WTC11 (cell line): ENCODE measurements at regions not wholly inside any gene's neighbourhood (a gene's known extent, or its start where the extent isn't known, plus 50 kb on each side); places are given as distances from the start of the nearest gene placed in this dataset.

Experiments used
- ATAC-seq: fragments of 200-7000 bp; cut with Tn5 transposase; 2 replicates; pipeline ENCODE4 v1.10.0; 2021; ENCODE audit warnings: mild to moderate bottlenecking, moderate library complexity
- CTCF ChIA-PET: fragments of 300-600 bp; sonication (Branson Sonifier 250); formaldehyde crosslinking; loops from one replicate; lab custom pipeline; 2021; ENCODE audit warnings: antibody characterized with exemption; lab: Charles Lee
- POLR2A ChIA-PET: fragments of 350-600 bp; sonication (Branson Sonifier 250); formaldehyde crosslinking; loops from one replicate; lab custom pipeline; 2021; ENCODE audit warnings: antibody characterized with exemption; lab: Charles Lee
- DNase-seq: peaks from one replicate; pipeline ENCODE4 v3.0.0; 2021; ENCODE audit warnings: low spot score
- H3K27ac Mint-ChIP-seq: 2 replicates; pipeline ENCODE4 v1.8.0; 2021; ENCODE audit warnings: mixed read lengths
- H3K27me3 Mint-ChIP-seq: 2 replicates; pipeline ENCODE4 v1.8.0; 2021; ENCODE audit warnings: low read depth, mild to moderate bottlenecking, moderate library complexity, mixed read lengths
- H3K36me3 Mint-ChIP-seq: 2 replicates; pipeline ENCODE4 v1.8.0; 2021; ENCODE audit warnings: mixed read lengths
- H3K4me1 Mint-ChIP-seq: 2 replicates; pipeline ENCODE4 v1.8.0; 2022; ENCODE audit warnings: mixed read lengths
- H3K4me3 Mint-ChIP-seq: 2 replicates; pipeline ENCODE4 v1.8.0; 2021; ENCODE audit warnings: mild to moderate bottlenecking, moderate library complexity, mixed read lengths
- H3K9me3 Mint-ChIP-seq: 2 replicates; pipeline ENCODE4 v1.8.0; 2021; ENCODE audit warnings: mixed read lengths
- ARID4B ChIP-seq: sonication (generic); formaldehyde crosslinking; IDR thresholded peaks from 2 replicates; pipeline ENCODE4 v1.8.0; 2023; ENCODE audit warnings: missing genetic modification reagents, mild to moderate bottlenecking, borderline replicate concordance
- CREB1 ChIP-seq: sonication (generic); formaldehyde crosslinking; IDR thresholded peaks from 2 replicates; pipeline ENCODE4 v1.8.0; 2023; ENCODE audit warnings: mild to moderate bottlenecking, missing genetic modification reagents
- ELF4 ChIP-seq: sonication (generic); formaldehyde crosslinking; IDR thresholded peaks from 2 replicates; pipeline ENCODE4 v1.8.1; 2022; ENCODE audit warnings: low read depth, mild to moderate bottlenecking, moderate library complexity, missing genetic modification reagents
- ERG ChIP-seq: fragments of 250-450 bp; sonication (Bioruptor Pico); IDR thresholded peaks from 2 replicates; pipeline ENCODE4 v1.8.0; 2021; ENCODE audit warnings: mild to moderate bottlenecking
- FOXJ3 ChIP-seq: sonication (generic); formaldehyde crosslinking; IDR thresholded peaks from 2 replicates; pipeline ENCODE4 v1.9.0; 2021; ENCODE audit warnings: missing genetic modification reagents, mild to moderate bottlenecking, borderline replicate concordance
- GTF2I ChIP-seq: fragments of 250-450 bp; sonication (Bioruptor Pico); conservative IDR thresholded peaks from 2 replicates; pipeline ENCODE4 v1.4.0; 2021; ENCODE audit warnings: mild to moderate bottlenecking
- NFE2L1 ChIP-seq: sonication (generic); formaldehyde crosslinking; IDR thresholded peaks from 2 replicates; pipeline ENCODE4 v1.8.1; 2023; ENCODE audit warnings: missing genetic modification reagents
- SOX15 ChIP-seq: fragments of 250-450 bp; sonication (Bioruptor Pico); IDR thresholded peaks from 2 replicates; pipeline ENCODE4 v1.9.0; 2021; ENCODE audit warnings: mild to moderate bottlenecking
- TEAD4 ChIP-seq: sonication (generic); formaldehyde crosslinking; IDR thresholded peaks from 2 replicates; pipeline ENCODE4 v1.8.0; 2022; ENCODE audit warnings: mild to moderate bottlenecking, missing genetic modification reagents
- ZNF138 ChIP-seq: sonication (generic); formaldehyde crosslinking; conservative IDR thresholded peaks from 2 replicates; pipeline ENCODE4 v1.8.1; 2022; ENCODE audit warnings: mild to moderate bottlenecking, moderate library complexity, missing genetic modification reagents
- ZNF219 ChIP-seq: sonication (generic); formaldehyde crosslinking; IDR thresholded peaks from 2 replicates; pipeline ENCODE4 v1.8.0; 2023; ENCODE audit warnings: missing genetic modification reagents, mild to moderate bottlenecking, borderline replicate concordance
- ZNF232 ChIP-seq: sonication (generic); formaldehyde crosslinking; IDR thresholded peaks from 2 replicates; pipeline ENCODE4 v1.8.0; 2022; ENCODE audit warnings: mild to moderate bottlenecking, missing genetic modification reagents
- ZNF263 ChIP-seq: sonication (generic); formaldehyde crosslinking; IDR thresholded peaks from 2 replicates; pipeline ENCODE4 v1.8.1; 2022; ENCODE audit warnings: low read depth, mild to moderate bottlenecking, moderate library complexity, missing genetic modification reagents
- ZNF396 ChIP-seq: fragments of 250-450 bp; sonication (Bioruptor Pico); IDR thresholded peaks from 2 replicates; pipeline ENCODE4 v1.8.0; 2021; ENCODE audit warnings: mild to moderate bottlenecking, moderate library complexity, borderline replicate concordance
- ZNF512 ChIP-seq: sonication (generic); formaldehyde crosslinking; IDR thresholded peaks from 2 replicates; pipeline ENCODE4 v1.8.1; 2022; ENCODE audit warnings: missing genetic modification reagents, borderline replicate concordance
- TF ChIP-seq, protein P1 (sequence below): sonication (generic); formaldehyde crosslinking; IDR thresholded peaks from 2 replicates; pipeline ENCODE4 v1.8.1; 2023; ENCODE audit warnings: mild to moderate bottlenecking, missing genetic modification reagents
- TF ChIP-seq, protein P2 (sequence below): fragments of 200-600 bp; IDR thresholded peaks from 2 replicates; pipeline ENCODE4 v1.8.0; 2022; ENCODE audit warnings: antibody characterized with exemption
- TF ChIP-seq, protein P3 (sequence below): sonication (generic); formaldehyde crosslinking; IDR thresholded peaks from 2 replicates; pipeline ENCODE4 v1.8.1; 2022; ENCODE audit warnings: low read depth, missing genetic modification reagents, borderline replicate concordance
- TF ChIP-seq, protein P4 (sequence below): sonication (generic); formaldehyde crosslinking; conservative IDR thresholded peaks from 2 replicates; pipeline ENCODE4 v1.8.1; 2022; ENCODE audit warnings: mild to moderate bottlenecking, missing genetic modification reagents

DNA sequence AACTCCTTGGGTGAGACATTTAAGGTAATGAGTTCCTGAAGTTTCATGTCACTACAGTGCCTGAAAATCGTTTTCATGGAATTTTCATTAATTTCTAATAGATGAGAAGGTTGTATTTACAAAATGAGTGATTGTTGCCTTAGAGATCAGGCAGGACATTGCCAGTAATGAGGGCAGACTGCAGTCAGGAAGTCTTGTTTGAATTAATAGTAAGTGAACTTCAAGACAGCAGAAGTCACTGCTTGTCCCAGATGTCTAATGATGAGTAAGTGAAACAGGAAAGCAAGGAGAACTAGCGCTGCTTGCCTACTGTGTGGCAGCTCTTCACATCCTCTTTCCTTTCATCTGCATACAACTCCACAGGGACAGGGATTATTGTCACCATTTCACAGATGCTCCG, 237.4 kb downstream of the BAMBI start (continued):
- TF ChIP-seq, protein P1, sequence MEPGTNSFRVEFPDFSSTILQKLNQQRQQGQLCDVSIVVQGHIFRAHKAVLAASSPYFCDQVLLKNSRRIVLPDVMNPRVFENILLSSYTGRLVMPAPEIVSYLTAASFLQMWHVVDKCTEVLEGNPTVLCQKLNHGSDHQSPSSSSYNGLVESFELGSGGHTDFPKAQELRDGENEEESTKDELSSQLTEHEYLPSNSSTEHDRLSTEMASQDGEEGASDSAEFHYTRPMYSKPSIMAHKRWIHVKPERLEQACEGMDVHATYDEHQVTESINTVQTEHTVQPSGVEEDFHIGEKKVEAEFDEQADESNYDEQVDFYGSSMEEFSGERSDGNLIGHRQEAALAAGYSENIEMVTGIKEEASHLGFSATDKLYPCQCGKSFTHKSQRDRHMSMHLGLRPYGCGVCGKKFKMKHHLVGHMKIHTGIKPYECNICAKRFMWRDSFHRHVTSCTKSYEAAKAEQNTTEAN (CRISPR knock-in tag), result no peak

DNA sequence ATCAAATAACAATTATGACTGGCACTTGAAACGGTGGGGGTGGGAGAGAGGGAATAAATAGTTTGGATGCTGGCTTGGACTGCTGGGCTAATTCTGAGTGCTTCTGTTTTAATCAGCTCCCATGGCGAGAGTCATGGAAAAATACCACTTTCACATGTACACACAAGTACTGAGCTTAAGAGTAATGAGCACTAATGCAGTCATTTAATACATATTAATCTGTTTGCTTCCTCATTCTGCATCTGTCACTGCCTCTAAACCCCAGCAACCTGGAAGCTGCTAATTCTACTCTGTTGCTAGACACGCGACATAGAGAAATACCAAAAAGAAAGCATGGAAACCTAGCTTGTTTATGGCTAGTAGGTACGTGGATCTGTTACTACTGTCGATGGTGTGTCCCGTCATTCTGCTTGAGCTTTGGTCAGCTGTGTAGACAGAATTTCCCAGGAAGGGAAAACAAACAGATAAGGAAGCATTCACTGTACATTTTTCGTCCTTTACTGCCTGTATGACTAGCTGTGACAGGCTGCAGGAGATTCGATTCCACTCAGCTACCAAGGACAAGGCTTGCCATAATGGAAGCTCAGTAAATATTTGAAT, 238.8 kb downstream of the BAMBI start:
- ATAC-seq (no peak), DNase-seq (no peak)
- no peak for TF ChIP-seq FOXJ3
- TF ChIP-seq TEAD4 (CRISPR knock-in tag), result no peak
- TF ChIP-seq, all 79 proteins: peak for 0
- Mint-ChIP-seq H3K27ac (no peak overlapping the region), H3K36me3 (no peaks in the 10 kb centered on the region), H3K4me3 (no peak overlapping the region), H3K9me3 (no peaks in the 10 kb centered on the region), H3K4me1 (no peaks in the 10 kb centered on the region), H3K27me3 (no peaks in the 10 kb centered on the region)
- ChIA-PET CTCF (interaction anchor here (0.6 to 1.5 kb wide), 3 partner anchors 9 to 192 kb away, joined by 4 to 8 read pairs (median 5); no protein-coding TSS in a partner anchor), POLR2A (no interaction called here)

GRCh38 chr10:28920091-28920490, 242.8 kb downstream of the BAMBI start:
- peaks cover 4% of the 10 kb centered on the region; the same call in 1 of the 2 replicates for H3K27me3 Mint-ChIP-seq
- POLR2A ChIA-PET, result no interaction called here
- no peak overlapping the region for H3K4me3 Mint-ChIP-seq
- peaks cover 13% of the 10 kb centered on the region for H3K4me1 Mint-ChIP-seq
- H3K36me3 Mint-ChIP-seq, result no peaks in the 10 kb centered on the region
- TF ChIP-seq CREB1 (CRISPR knock-in tag) (no peak), NFE2L1 (no peak), ZNF232 (CRISPR knock-in tag) (no peak), ELF4 (no peak), SOX15 (CRISPR knock-in tag) (no peak), FOXJ3 (no peak), ZNF138 (CRISPR knock-in tag) (no peak), GTF2I (CRISPR knock-in tag) (no peak), ZNF512 (CRISPR knock-in tag) (no peak), ZNF263 (CRISPR knock-in tag) (no peak), ARID4B (no peak), ZNF219 (no peak), ERG (CRISPR knock-in tag) (no peak), ZNF396 (CRISPR knock-in tag) (no peak)
- TF ChIP-seq, protein P2, sequence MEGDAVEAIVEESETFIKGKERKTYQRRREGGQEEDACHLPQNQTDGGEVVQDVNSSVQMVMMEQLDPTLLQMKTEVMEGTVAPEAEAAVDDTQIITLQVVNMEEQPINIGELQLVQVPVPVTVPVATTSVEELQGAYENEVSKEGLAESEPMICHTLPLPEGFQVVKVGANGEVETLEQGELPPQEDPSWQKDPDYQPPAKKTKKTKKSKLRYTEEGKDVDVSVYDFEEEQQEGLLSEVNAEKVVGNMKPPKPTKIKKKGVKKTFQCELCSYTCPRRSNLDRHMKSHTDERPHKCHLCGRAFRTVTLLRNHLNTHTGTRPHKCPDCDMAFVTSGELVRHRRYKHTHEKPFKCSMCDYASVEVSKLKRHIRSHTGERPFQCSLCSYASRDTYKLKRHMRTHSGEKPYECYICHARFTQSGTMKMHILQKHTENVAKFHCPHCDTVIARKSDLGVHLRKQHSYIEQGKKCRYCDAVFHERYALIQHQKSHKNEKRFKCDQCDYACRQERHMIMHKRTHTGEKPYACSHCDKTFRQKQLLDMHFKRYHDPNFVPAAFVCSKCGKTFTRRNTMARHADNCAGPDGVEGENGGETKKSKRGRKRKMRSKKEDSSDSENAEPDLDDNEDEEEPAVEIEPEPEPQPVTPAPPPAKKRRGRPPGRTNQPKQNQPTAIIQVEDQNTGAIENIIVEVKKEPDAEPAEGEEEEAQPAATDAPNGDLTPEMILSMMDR, result no peak
- TF ChIP-seq, protein P3, sequence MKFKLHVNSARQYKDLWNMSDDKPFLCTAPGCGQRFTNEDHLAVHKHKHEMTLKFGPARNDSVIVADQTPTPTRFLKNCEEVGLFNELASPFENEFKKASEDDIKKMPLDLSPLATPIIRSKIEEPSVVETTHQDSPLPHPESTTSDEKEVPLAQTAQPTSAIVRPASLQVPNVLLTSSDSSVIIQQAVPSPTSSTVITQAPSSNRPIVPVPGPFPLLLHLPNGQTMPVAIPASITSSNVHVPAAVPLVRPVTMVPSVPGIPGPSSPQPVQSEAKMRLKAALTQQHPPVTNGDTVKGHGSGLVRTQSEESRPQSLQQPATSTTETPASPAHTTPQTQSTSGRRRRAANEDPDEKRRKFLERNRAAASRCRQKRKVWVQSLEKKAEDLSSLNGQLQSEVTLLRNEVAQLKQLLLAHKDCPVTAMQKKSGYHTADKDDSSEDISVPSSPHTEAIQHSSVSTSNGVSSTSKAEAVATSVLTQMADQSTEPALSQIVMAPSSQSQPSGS, result no peak
- TF ChIP-seq, protein P1 (CRISPR knock-in tag), result no peak
- TF ChIP-seq, protein P4, sequence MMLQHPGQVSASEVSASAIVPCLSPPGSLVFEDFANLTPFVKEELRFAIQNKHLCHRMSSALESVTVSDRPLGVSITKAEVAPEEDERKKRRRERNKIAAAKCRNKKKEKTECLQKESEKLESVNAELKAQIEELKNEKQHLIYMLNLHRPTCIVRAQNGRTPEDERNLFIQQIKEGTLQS, result no peak
- ATAC-seq (no peak), DNase-seq (no peak)
- H3K27ac Mint-ChIP-seq, result no peak overlapping the region
- CTCF ChIA-PET, result interaction anchor here (1.5 kb wide), 1 partner anchor 19 kb away, joined by 5 read pairs; no protein-coding TSS in a partner anchor
- H3K9me3 Mint-ChIP-seq, result no peaks in the 10 kb centered on the region
